GM12892 (cell line): ENCODE measurements at regions not wholly inside any gene's neighbourhood (a gene's known extent, or its start where the extent isn't known, plus 50 kb on each side); places are given as distances from the start of the nearest gene placed in this dataset.

ENCODE experiments used
- POLR2A ChIP-seq: IDR thresholded peaks from 2 replicates; pipeline ENCODE4 v1.6.1; 2011; ENCODE audit warnings: low read depth, low read length, control low read depth
- POLR2AphosphoS5 ChIP-seq: IDR thresholded peaks from 2 replicates; pipeline ENCODE4 v1.6.1; 2011; ENCODE audit warnings: low read depth, low read length, control low read depth
- TAF1 ChIP-seq: IDR thresholded peaks from 2 replicates; pipeline ENCODE4 v1.6.1; 2011; ENCODE audit warnings: low read depth, mild to moderate bottlenecking, control low read depth, low read length, borderline replicate concordance

DNA sequence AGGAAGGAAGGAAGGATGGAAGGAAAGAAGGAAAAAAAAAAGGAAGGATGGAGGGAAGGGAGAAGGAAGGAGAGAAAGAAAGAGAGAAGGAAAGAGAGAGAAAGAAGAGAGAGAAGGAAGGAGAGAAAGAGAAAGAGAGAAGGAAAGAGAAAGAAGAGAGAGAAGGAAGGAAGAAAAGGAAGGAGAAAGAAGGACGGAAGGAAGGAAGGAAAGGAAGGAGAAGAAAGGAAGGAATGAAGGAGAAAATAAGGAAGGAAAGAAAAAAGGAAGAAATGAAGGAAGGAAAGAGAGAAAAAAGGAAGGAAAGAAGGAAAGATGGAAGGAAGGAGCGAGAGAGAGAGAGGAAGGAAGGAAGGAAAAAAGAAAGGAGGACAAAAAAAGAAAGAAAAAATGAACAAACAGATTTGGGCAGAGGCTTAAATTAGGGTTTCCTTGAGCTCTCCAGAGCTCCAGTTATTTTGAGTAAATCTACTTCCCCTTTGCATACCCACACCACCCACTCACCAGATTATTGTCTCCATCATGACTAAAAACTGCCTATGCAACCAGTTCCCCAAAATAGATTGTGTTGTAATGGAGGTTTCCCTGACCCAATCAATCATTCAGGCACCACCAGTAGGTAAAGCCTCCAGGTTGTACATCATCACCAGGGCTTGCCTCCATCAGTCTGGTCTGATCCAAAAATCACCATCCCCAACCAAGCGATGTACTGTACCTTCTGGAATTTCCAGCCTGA lies 1722.9 kb upstream of the PCDH10 start:
- TF ChIP-seq POLR2A (no peak), TAF1 (no peak), POLR2AphosphoS5 (no peak)
